OCI-LY1 (cell line): ENCODE measurements at regions not wholly inside any gene's neighbourhood (a gene's known extent, or its start where the extent isn't known, plus 50 kb on each side); places are given as distances from the start of the nearest gene placed in this dataset.

Experiments
- H2AFZ ChIP-seq: fragments of 200-600 bp; sonication (generic), shearing (Covaris generic); 2 replicates; pipeline ENCODE4 v1.6.0; 2014; ENCODE audit warnings: antibody characterized with exemption, mild to moderate bottlenecking, low read length
- H3F3A ChIP-seq: fragments of 200-600 bp; sonication (generic), shearing (Covaris generic); 2 replicates; pipeline ENCODE4 v1.6.0; 2014; ENCODE audit warnings: mild to moderate bottlenecking, antibody characterized with exemption, low read length, moderate library complexity; ENCODE audit not compliant: insufficient read depth
- H3K27ac ChIP-seq: fragments of 200-600 bp; sonication (generic); 2 replicates; pipeline ENCODE4 v1.5.1; 2014; ENCODE audit warnings: low read length, mixed run types, mild to moderate bottlenecking, low read depth; ENCODE audit not compliant: poor library complexity, severe bottlenecking
- H3K27me3 ChIP-seq: fragments of 200-600 bp; sonication (generic); 2 replicates; pipeline ENCODE4 v1.6.0; 2014; ENCODE audit warnings: antibody characterized with exemption, mild to moderate bottlenecking, low read length, moderate library complexity; ENCODE audit not compliant: insufficient read depth
- H3K36me3 ChIP-seq: fragments of 200-600 bp; sonication (generic); 2 replicates; pipeline ENCODE4 v1.6.1; 2014; ENCODE audit warnings: mild to moderate bottlenecking, antibody characterized with exemption, low read length, moderate library complexity, mixed read lengths; ENCODE audit not compliant: insufficient read depth
- H3K4me1 ChIP-seq: fragments of 200-600 bp; sonication (generic); 2 replicates; pipeline ENCODE4 v1.5.1; 2014; ENCODE audit warnings: mild to moderate bottlenecking, low read length, moderate library complexity; ENCODE audit not compliant: insufficient read depth, severe bottlenecking
- H3K4me2 ChIP-seq: fragments of 200-600 bp; sonication (generic), shearing (Covaris generic); 2 replicates; pipeline ENCODE4 v1.6.1; 2014; ENCODE audit warnings: low read length
- H3K4me3 ChIP-seq: fragments of 200-600 bp; sonication (generic); 2 replicates; pipeline ENCODE4 v1.5.1; 2014; ENCODE audit warnings: low read length, low read depth, mild to moderate bottlenecking, mixed read lengths; ENCODE audit not compliant: poor library complexity, severe bottlenecking
- H3K79me2 ChIP-seq: fragments of 200-600 bp; shearing (Covaris generic); 2 replicates; pipeline ENCODE4 v1.6.1; 2016; ENCODE audit warnings: mixed run types, low read length, mixed read lengths; ENCODE audit not compliant: insufficient read depth
- H3K9ac ChIP-seq: fragments of 200-600 bp; sonication (generic), shearing (Covaris generic); 2 replicates; pipeline ENCODE4 v1.6.1; 2014; ENCODE audit warnings: mild to moderate bottlenecking, low read length, mixed read lengths
- H3K9me2 ChIP-seq: fragments of 200-600 bp; sonication (generic), shearing (Covaris generic); 2 replicates; pipeline ENCODE4 v1.6.1; 2014; ENCODE audit warnings: low read depth, mild to moderate bottlenecking, low read length, mixed read lengths
- H3K9me3 ChIP-seq: fragments of 200-600 bp; shearing (Covaris generic); 2 replicates; pipeline ENCODE4 v1.6.1; 2014; ENCODE audit warnings: low read length, mixed read lengths
- H4K20me1 ChIP-seq: fragments of 200-600 bp; sonication (generic), shearing (Covaris generic); 2 replicates; pipeline ENCODE4 v1.6.0; 2016; ENCODE audit warnings: mild to moderate bottlenecking, low read length; ENCODE audit not compliant: insufficient read depth
- CTCF ChIP-seq: fragments of 200-600 bp; sonication (generic), shearing (Covaris generic); IDR thresholded peaks from 2 replicates; pipeline ENCODE4 v1.5.1; 2017; ENCODE audit warnings: mild to moderate bottlenecking, antibody characterized with exemption, low read length, moderate library complexity, mixed read lengths
- EZH2 ChIP-seq: fragments of 200-600 bp; sonication (generic), shearing (Covaris generic); IDR thresholded peaks from 2 replicates; pipeline ENCODE4 v1.8.0; 2017; ENCODE audit warnings: borderline replicate concordance, mixed run types, mild to moderate bottlenecking, antibody characterized with exemption, low read length, moderate library complexity, mixed read lengths

- Histone ChIP-seq H3K4me1 (no peaks in the 10 kb centered on the region), H3K27ac (no peak overlapping the region)
- TF ChIP-seq CTCF = no peak
- no peak for TF ChIP-seq EZH2
These were observed 412.6 kb upstream of the FAM98A start for GRCh38 chr2:34011684-34012083.

GRCh38 chr2:34005901-34006300 is 406.8 kb upstream of the FAM98A start:
- Histone ChIP-seq H3K79me2 (no peaks in the 10 kb centered on the region), H4K20me1 (no peaks in the 10 kb centered on the region), H3K4me3 (no peak overlapping the region), H3K36me3 (no peaks in the 10 kb centered on the region), H3K27ac (no peak overlapping the region), H3K9ac (no peak overlapping the region), H3K9me2 (no peaks in the 10 kb centered on the region), H3F3A (no peaks in the 10 kb centered on the region), H3K4me1 (no peaks in the 10 kb centered on the region), H3K9me3 (no peaks in the 10 kb centered on the region), H3K27me3 (no peaks in the 10 kb centered on the region), H2AFZ (no peak overlapping the region), H3K4me2 (no peak overlapping the region)
- no peak for TF ChIP-seq CTCF
- TF ChIP-seq EZH2 = no peak

More at GRCh38 chr2:34011684-34012083, 412.6 kb upstream of the FAM98A start:
- H3K4me3 ChIP-seq = no peak overlapping the region
- no peaks in the 10 kb centered on the region for H3F3A ChIP-seq
- H3K9me2 ChIP-seq = no peaks in the 10 kb centered on the region
- no peak overlapping the region for H3K4me2 ChIP-seq
- no peaks in the 10 kb centered on the region for H3K36me3 ChIP-seq
- H2AFZ ChIP-seq = no peak overlapping the region
- H3K9ac ChIP-seq = no peak overlapping the region
- no peaks in the 10 kb centered on the region for H4K20me1 ChIP-seq
- H3K9me3 ChIP-seq = no peaks in the 10 kb centered on the region
- no peaks in the 10 kb centered on the region for H3K79me2 ChIP-seq
- no peaks in the 10 kb centered on the region for H3K27me3 ChIP-seq

- Histone ChIP-seq H3K27ac (no peak overlapping the region), H3K9ac (no peak overlapping the region), H3K4me2 (no peak overlapping the region), H2AFZ (no peak overlapping the region), H3K9me2 (no peaks in the 10 kb centered on the region), H3K36me3 (no peaks in the 10 kb centered on the region), H3K79me2 (no peaks in the 10 kb centered on the region), H3K4me1 (no peaks in the 10 kb centered on the region), H3K4me3 (no peak overlapping the region), H3K9me3 (no peaks in the 10 kb centered on the region), H4K20me1 (no peaks in the 10 kb centered on the region), H3K27me3 (no peaks in the 10 kb centered on the region), H3F3A (no peaks in the 10 kb centered on the region)
- TF ChIP-seq CTCF (no peak), EZH2 (no peak)
These were observed 405.8 kb upstream of the FAM98A start for GRCh38 chr2:34004936-34005335.
